GM18520 (cell line): ENCODE measurements at regions not wholly inside any gene's neighbourhood (a gene's known extent, or its start where the extent isn't known, plus 50 kb on each side); places are given as distances from the start of the nearest gene placed in this dataset.

Experiments used
- ATAC-seq: cut with Tn5 transposase; IDR thresholded peaks from one replicate; pipeline ENCODE4 v1.9.1; 2021; ENCODE audit not compliant: unreplicated experiment

DNA sequence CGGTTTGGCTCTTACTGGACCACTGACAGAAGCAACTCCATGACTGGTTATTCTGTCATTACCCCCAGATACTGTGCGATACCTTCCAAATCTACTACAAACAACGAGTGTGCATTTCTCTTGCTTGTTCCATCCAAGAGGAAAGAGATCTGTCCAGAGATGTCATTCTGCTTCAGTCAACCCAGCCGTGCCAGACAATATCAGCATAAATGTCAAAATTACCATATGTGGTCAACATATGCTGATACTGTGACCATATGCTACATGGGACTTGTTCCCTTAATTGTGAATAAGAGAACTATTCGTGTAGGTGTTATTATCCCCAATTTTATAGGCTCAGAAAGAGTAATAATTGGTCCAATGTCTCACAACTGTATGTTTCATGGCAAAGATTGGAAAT, 143.2 kb upstream of the PRSS1 start:
- ATAC-seq = no peak

DNA sequence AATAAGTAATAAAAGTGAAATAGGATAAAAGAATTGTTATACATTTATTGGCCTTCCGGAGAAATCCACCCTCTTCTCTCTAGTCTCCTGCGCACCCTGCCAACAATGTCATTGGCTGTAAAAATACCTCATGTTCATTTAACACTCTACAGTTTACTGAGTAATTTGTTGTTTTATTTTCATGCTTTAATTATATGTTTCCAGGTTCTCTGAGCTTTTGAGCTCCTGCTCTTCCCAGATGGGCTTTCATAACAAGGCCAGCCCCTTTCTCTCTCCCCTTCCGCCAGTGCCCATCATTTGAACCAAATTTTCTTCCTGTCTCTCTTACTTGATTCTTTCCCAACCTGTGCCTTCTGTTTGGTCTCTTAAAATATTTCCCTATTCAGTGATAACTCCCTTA, 144.6 kb upstream of the PRSS1 start:
- no peak for ATAC-seq

DNA sequence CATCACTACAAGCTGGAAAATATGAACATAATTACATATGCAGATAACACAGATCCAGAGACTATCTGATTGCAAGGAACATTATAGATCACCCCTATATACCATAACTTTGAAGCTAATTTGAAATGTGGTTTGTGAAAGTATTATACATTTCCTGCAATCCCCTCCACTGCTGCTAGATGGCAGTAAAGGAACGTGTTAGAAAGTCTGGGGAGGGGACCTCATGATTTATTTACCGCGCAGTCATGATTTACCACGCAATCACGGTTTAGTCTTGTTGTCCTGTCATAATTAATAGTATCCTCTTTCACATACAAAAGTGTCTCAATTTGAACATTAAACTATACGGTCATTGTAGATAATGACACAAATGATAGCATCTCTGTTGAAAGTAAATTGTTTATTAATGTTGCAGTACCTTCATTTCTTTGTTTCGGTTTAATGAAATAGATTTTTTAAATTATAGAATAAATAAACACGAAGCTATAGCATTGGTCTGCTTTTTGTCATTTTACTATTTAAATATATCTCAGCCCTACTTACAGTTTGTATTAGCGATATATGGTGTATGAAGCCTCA, 145.3 kb upstream of the PRSS1 start:
- peak; percentile 38 for ATAC-seq

DNA sequence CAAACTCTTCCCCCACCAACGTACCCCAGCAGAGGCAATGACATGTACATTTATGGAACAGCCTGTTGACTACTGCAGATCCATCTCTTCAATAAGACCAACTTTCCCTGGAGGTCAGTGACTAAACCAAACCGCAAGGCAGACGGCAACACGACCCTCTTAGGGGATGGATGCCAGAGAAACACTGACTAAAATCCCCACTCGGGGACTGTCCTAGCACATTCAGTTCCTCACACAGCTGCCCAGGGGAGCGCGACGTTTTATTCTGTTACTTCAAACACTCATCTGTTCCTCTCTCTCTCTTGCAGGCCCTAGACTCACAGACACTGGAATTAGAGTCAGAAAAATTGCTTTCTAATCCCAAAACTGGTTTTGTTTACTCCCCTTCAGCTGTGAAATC, 146.5 kb upstream of the PRSS1 start:
- no peak for ATAC-seq

DNA sequence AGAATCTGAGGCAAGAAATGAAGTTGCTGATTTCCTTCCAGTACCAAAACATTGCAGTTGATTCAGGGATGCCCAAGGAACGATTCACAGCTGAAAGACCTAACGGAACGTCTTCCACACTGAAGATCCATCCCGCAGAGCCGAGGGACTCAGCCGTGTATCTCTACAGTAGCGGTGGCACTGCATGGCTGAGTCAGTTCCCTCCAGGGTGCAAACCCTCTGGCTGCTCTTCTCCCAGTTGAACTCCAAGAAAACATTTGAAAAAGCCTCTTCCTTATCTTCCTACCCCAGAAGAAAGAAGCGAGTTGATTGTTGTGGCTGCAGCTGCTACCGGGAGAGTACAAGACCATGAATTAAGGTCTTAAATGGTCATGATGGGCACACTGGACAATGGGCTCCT, 147.1 kb upstream of the PRSS1 start:
- no peak for ATAC-seq

DNA sequence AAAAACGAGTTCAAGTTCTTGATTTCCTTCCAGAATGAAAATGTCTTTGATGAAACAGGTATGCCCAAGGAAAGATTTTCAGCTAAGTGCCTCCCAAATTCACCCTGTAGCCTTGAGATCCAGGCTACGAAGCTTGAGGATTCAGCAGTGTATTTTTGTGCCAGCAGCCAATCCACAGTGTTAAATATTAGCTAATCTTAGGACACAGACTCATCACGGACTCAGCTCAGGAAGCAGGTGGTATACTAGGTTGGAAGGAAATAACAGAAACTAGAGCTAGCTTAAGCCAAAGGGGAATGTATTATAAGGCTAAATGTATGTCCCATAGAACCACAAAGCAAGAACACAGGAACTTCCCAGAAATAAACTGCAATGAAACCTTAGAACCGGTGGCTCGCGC, 151.0 kb upstream of the PRSS1 start:
- ATAC-seq = no peak

DNA sequence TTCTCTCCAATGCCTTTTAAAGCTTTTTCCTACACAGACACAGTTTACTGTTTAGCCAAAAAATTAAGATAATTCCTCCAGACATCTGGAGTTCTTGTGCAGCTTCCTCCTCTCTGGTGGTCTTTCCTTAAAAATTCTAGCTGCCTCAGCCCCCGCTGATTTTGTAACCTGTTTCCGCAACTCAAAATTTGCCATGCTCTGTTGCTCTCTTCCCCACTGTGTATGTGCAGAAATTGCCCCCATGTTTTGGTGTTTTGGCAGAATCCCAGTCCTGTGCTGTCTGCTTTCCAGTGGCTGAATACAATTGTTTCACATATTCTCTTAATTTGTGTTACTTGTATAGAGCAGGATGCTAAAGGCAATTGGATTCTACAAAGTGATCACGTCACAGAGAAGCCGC, 151.7 kb upstream of the PRSS1 start:
- ATAC-seq = no peak

DNA sequence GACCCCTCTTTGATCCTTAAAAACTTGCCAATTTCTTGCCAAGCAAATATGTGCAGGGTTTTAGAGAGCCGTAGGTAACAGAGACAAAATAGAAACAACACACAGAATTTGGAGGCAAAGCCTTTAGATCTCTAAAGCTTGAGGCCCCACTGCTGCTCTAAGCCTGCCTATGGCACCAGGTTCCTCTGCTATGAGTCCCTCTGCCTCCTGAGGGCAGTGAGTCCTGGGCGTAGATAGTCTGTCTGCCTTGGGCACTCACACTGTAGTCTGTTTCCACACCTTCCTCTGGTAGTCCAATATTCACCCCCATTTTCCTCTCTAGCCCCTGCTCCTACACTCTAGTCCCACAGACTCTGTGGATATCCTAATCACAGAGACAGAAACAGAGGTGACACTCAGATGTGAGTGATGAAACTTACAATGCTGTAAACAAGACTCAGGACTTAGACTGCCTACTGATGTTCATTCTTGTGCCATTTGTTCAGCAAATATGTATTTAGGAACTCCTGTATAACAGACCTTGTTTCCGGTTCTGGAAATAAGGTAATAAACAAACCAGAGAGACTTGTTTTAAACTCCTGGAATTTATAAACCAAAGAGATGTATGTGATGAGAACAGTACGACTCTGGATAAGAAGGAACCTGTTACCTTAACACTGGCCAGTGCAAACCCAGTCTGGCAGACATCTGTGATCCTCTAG, 153.3 kb upstream of the PRSS1 start:
- ATAC-seq = no peak

DNA sequence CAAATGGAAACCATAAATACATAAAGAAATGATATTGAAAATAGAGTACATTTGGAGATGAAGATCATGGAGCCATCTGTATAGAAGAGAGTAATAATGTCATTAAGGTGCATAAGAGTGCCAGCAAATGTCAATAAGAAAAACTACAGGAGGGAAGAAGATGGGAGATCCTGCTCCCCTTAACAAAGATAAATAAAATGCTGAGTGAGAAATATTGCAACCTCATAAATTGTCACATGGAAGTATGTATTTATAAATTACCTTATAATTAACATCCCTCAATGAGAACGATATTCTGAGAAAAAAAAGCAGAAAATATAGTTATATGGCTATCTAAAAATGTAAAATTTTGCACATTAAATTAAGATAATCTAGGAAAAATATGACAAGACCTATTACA, 155.2 kb upstream of the PRSS1 start:
- no peak for ATAC-seq

DNA sequence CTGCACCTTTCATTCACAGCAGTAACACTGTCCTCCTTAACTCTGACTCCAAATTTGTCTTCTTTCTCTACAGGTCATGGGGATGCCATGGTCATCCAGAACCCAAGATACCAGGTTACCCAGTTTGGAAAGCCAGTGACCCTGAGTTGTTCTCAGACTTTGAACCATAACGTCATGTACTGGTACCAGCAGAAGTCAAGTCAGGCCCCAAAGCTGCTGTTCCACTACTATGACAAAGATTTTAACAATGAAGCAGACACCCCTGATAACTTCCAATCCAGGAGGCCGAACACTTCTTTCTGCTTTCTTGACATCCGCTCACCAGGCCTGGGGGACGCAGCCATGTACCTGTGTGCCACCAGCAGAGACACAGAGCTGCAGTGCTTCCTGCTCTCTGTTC, 156.2 kb upstream of the PRSS1 start:
- no peak for ATAC-seq

DNA sequence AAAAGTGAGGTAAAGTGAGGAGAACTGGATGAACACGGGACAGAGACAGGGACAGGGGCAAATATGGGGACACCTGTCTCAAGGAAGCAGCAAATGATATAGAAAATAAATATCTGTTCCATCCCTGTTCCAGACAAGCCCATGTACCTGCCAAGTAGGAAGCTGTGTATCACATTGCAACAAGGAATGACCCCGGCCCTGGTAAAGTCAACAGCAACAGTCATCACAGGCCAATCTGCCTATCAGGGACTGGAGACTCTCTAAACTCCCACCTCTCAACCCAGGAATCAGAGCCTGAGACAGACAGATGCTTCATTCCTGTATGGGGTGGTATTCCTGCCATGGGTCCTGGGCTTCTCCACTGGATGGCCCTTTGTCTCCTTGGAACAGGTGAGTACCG, 156.6 kb upstream of the PRSS1 start:
- no peak for ATAC-seq

DNA sequence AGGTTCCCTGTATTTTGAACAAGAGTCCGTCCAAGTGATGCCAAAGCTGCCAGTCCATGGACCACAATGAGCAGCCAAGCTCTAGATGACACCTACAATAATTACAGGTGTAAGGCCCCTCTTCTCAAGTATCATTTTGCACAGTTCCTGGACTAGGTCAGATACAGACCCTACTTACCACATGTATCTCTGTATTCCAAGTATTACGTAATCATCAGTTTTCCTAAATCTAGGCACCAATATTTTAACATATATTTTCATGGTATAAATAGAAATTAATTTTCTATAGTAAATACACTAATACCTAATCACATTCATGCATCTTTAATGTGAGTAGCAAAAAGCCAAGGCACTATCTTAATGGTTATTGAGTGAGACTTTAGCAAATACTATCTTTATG, 157.0 kb upstream of the PRSS1 start:
- ATAC-seq = no peak

DNA sequence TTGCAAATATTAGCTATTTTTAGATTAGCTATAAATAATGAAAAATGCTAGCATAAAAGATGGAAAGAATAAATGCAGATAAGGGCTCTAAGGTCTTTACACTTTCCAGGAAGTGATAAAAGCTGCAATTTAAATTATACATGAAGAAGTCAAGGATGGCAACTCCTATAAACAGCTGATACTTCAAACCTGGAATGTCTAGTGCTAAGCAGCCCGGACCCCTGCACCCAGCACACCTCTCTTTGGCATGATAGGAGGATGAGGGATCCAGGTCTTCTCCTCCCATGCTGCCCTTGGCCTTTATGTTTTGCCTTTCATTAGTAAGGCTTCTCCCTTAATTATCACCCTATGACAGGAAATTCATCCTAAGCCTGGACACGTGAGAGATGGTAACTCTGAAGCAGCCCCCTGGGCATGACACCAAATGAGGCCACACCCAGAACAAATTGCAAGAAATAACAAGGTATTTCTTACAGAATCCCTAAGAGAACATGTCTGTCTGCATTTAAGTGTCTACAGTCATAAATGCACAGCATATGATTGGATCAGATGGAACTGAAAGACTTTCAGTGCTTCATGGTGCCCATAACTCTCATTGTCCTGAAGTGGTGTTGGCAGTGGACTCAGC, 158.3 kb upstream of the PRSS1 start:
- no peak for ATAC-seq

DNA sequence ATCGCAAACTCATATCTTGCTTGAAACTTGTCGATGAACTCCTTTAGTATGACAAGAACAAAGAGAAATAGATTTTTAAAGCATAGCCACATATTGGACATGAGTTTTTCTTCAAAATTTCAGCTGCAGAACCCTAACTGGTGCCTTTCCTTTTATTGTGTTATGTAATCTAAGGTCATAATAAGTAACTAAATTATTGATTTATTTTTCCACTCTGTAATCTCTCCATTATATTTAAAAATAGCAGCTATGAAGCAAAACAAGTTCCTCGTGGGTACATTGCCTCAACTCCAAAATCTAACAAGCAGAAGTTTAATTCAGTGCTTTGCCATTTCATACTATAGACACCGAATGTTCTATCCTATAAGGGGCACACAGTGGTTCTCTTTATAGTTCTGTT, 159.2 kb upstream of the PRSS1 start:
- ATAC-seq = no peak

DNA sequence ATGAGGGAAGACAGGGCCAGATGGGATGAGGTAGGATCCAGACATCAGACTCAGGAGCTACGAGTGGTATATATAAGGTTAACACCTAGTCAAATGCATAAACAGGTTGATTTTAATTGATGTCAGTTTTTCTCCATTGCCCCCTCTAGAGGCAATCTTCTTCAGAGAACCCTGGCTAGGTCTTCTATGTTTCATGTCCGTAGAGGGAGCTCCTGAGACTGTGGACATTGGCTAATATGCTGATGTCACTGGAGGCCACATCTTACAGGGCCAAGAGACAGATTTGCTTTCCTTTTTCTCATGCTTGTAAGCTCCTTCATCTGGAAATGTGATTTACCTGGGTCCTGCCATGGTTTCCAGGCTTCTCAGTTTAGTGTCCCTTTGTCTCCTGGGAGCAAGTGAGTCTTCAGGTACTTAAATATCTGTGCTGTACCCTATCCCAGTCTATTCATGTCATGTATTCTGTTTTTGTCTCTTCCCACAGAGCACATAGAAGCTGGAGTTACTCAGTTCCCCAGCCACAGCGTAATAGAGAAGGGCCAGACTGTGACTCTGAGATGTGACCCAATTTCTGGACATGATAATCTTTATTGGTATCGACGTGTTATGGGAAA, 161.6 kb upstream of the PRSS1 start:
- ATAC-seq = peak; percentile 62

DNA sequence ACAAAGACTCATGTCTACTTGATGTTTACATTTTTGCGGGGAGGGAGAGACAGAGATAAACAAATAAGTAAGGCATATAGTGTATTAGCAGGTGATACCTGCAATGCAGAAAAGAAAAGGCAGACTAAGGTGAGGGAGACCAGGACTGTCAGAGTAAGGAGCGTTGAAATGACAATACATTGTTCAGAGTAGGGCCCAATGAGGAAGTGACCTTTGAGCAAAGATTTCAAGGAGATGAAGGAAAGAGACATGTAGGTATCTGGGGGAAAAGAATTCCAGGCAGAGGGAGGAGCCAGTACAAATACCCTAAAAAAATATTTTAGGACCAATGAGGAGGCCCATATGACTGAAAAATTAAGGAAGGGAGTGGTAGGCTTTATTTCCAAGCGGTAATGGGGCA, 162.7 kb upstream of the PRSS1 start:
- no peak for ATAC-seq

DNA sequence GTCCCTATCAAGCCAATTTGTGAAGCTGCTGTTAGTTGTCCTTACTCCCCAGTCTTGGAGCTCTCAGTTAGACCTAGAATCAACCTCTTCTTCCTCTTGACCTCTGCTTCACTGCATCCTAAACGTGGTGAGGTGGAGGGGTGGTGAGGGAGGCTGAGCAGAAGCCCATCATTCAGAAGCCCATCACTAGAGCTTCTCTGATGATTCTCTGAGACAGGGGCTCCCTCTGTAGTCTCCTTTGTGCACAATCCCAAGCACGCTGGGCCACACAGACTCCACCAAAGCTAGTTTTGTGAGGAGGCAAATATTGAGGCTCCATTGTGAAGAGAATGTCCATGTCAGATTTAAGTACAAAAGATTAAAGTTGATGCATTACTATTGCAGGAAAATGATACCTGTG, 163.8 kb upstream of the PRSS1 start:
- no peak for ATAC-seq

DNA sequence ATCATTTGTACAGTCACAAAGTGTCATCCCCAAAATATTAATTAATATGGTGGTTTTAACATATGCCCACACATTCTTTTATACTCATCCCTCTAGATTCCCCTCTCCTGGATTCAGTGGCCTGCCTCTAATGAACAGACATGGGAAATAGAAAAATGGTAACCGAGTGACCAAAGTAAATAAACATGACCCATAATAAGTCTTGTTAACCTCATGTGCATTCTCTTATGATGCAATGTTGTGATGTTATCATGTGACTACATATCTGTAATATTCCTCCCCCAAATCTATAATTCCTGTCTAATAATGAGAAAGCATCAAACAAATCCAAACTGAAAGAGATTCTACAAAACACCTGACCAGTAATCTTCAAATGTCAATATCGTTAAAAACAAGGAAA, 164.5 kb upstream of the PRSS1 start:
- ATAC-seq = no peak

DNA sequence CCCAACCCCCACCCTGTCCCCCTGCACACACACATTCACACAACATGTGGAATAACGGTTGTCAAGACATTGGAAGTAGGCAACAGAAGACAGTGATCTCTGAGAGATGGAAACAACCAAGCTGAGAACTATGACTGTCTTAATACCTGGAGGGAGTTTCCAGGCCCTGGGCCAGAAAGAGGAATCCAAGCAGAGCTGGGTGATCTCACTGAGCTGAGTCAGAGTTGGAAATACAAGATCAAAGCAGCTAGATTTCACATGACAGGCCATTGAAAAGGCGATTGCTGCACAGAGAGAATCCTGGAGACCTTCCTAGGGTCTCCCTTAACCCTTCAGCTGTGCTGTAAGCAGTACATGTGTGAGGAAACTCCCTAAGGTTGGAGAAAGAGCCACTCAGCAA, 165.8 kb upstream of the PRSS1 start:
- peak; percentile 83 for ATAC-seq

DNA sequence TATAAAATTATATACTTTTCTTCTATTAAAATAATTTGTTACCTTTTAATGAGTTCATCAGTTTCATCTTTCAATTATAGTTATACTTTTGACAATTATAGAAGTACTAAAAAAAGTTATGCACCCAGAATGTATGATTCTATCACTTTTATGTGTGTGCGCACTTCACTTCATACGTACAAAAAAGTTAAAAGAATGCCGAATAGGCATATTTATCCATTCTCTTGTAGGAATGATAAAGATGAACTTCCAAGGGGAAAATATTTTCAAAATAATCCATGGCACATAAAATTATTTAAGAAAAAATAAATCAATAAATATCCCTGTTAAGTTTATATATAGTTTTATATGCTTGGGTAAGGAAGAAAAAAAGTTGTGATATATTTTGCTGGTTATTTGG, 166.9 kb upstream of the PRSS1 start:
- no peak for ATAC-seq

DNA sequence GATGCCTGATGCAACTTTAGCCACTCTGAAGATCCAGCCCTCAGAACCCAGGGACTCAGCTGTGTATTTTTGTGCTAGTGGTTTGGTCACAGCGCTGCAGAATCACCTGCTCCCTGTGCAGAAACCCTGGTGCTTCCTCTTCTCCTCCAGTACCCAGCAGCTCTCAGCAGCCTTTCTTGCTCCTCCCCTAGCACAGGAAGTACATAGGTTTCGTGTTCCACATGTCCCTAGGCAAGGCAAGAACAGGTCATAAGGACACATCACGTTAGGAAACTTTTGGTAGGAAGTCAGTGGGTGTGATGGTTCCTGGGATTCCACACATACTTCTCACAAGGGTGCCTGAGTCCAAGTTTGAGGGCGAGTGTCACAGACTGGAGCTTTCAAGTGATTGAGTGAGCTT, 167.9 kb upstream of the PRSS1 start:
- ATAC-seq = no peak

DNA sequence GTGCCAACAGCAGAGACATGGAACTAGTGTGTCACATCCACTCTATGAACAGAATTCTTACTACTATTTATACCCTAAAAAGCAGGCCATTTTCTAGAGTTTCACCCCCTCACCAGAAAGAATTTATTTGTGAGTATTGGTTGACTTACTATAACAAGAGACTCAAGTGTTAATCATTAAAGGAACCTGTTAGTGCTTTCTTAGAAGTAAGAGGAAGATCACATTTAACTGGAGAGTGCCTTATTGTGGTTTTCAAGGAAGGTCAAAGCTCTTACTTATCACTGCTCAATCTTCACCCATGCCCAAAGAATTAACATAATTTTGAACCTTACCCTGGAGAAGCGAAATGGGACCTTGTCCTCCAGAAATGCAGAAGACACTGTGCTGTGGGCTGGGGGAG, 169.3 kb upstream of the PRSS1 start:
- ATAC-seq = no peak
